Naive thymus-derived CD4-positive, alpha-beta T cell (primary cell): ENCODE measurements at regions not wholly inside any gene's neighbourhood (a gene's known extent, or its start where the extent isn't known, plus 50 kb on each side); places are given as distances from the start of the nearest gene placed in this dataset.

Experiments
- ATAC-seq: fragments of 150-1000 bp; cut with Tn5 transposase; 2 replicates; pipeline ENCODE4 v1.10.0; 2021; ENCODE audit warnings: mild to moderate bottlenecking, moderate library complexity
- CTCF ChIA-PET: fragments of 350-600 bp; sonication (Branson Sonifier 250); formaldehyde crosslinking; loops from one replicate; lab custom pipeline; 2021; ENCODE audit warnings: antibody characterized with exemption; lab: Charles Lee
- POLR2A ChIA-PET: fragments of 350-600 bp; sonication (Branson Sonifier 250); formaldehyde crosslinking; loops from one replicate; lab custom pipeline; 2021; ENCODE audit warnings: antibody characterized with exemption, inconsistent platforms; lab: Charles Lee
- DNase-seq, 9 donors: peaks; one replicate each; pipeline versions ENCODE4 v3.0.0 to v3.0.0-alpha.2; 2020 to 2022; ENCODE audit warnings: mixed read lengths in 1 of 9
- H3K27ac ChIP-seq: one replicate; pipeline ENCODE4 v1.7.0; 2013; ENCODE audit warnings: mild to moderate bottlenecking, low read depth, low read length, moderate library complexity
- H3K27me3 ChIP-seq, 2 donors: one replicate each; pipeline ENCODE4 v1.7.0; 2013; ENCODE audit warnings: low read length in 2 of 2, mild to moderate bottlenecking in 2 of 2, moderate library complexity in 2 of 2; ENCODE audit not compliant: control insufficient read depth in 2 of 2, insufficient read depth in 2 of 2
- H3K36me3 ChIP-seq, 3 experiments: 1 replicate in 2 of 3; 2 replicates in 1 of 3; pipeline ENCODE4 v1.7.0; 2013; ENCODE audit warnings: low read length in 3 of 3, mild to moderate bottlenecking in 3 of 3, moderate library complexity in 1 of 3; ENCODE audit not compliant: insufficient read depth in 3 of 3, control insufficient read depth in 2 of 3
- H3K4me1 ChIP-seq, 2 donors: one replicate each; pipeline ENCODE4 v1.7.0; 2013; ENCODE audit warnings: low read length in 2 of 2, mild to moderate bottlenecking in 2 of 2, moderate library complexity in 1 of 2; ENCODE audit not compliant: control insufficient read depth in 2 of 2, insufficient read depth in 2 of 2
- H3K4me3 ChIP-seq: 2 replicates; pipeline ENCODE4 v1.7.0; 2013; ENCODE audit warnings: mild to moderate bottlenecking, low read length
- H3K9me3 ChIP-seq, 3 experiments: 1 replicate in 2 of 3; 2 replicates in 1 of 3; pipeline ENCODE4 v1.7.0; 2013; ENCODE audit warnings: low read length in 3 of 3; ENCODE audit not compliant: control insufficient read depth in 2 of 3
- H3K27ac Mint-ChIP-seq, 9 donors: one replicate each; pipeline ENCODE4 v1.8.0; 2020 to 2022; ENCODE audit warnings: mixed read lengths in 9 of 9, mild to moderate bottlenecking in 8 of 9, moderate library complexity in 5 of 9, inconsistent platforms in 2 of 9
- H3K27me3 Mint-ChIP-seq, 5 donors: one replicate each; pipeline ENCODE4 v1.8.0; 2021 to 2022; ENCODE audit warnings: mixed read lengths in 5 of 5, mild to moderate bottlenecking in 1 of 5
- H3K36me3 Mint-ChIP-seq, 5 donors: one replicate each; pipeline ENCODE4 v1.8.0; 2020 to 2022; ENCODE audit warnings: mixed read lengths in 5 of 5, mild to moderate bottlenecking in 3 of 5, inconsistent platforms in 1 of 5
- H3K4me1 Mint-ChIP-seq, 7 donors: one replicate each; pipeline ENCODE4 v1.8.0; 2020 to 2022; ENCODE audit warnings: mixed read lengths in 7 of 7, mild to moderate bottlenecking in 3 of 7, inconsistent platforms in 1 of 7
- H3K4me3 Mint-ChIP-seq, 10 donors: one replicate each; pipeline ENCODE4 v1.8.0; 2020 to 2022; ENCODE audit warnings: mild to moderate bottlenecking in 10 of 10, mixed read lengths in 10 of 10, moderate library complexity in 6 of 10, inconsistent platforms in 2 of 10
- H3K9me3 Mint-ChIP-seq, 11 donors: one replicate each; pipeline ENCODE4 v1.8.0; 2020 to 2022; ENCODE audit warnings: mixed read lengths in 11 of 11, mild to moderate bottlenecking in 4 of 11, inconsistent platforms in 1 of 11, moderate library complexity in 1 of 11
- intact Hi-C, 2 donors: fragments of 100-400 bp; cut with micrococcal nuclease; formaldehyde crosslinking; loops; one replicate each; pipeline ENCODE4 v1.15.1; 2023

GRCh38 chr5:155394727-155395126 is 381.2 kb downstream of the KIF4B start:
- POLR2A ChIA-PET, result no interaction called here
- no peak overlapping the region for H3K27ac Mint-ChIP-seq
- H3K27me3 Mint-ChIP-seq, result no peaks in the 10 kb centered on the region
- H3K4me3 Mint-ChIP-seq, result no peak overlapping the region
- ATAC-seq (no peak), DNase-seq (no peak)
- H3K36me3 Mint-ChIP-seq, result no peaks in the 10 kb centered on the region
- no peaks in the 10 kb centered on the region for H3K9me3 Mint-ChIP-seq
- Histone ChIP-seq H3K9me3 (no peaks in the 10 kb centered on the region), H3K4me3 (no peak overlapping the region), H3K36me3 (no peaks in the 10 kb centered on the region), H3K27me3 (no peaks in the 10 kb centered on the region), H3K27ac (no peak overlapping the region), H3K4me1 (no peaks in the 10 kb centered on the region)
- H3K4me1 Mint-ChIP-seq, result no peaks in the 10 kb centered on the region
- intact Hi-C loops, result no loop called here
- CTCF ChIA-PET, result no interaction called here

GRCh38 chr5:155402927-155403640 is 389.5 kb downstream of the KIF4B start:
- Mint-ChIP-seq H3K27me3 (peaks cover 0 to 7% (median 0%) of the 10 kb centered on the region in 5 donors), H3K9me3 (peaks cover 5 to 37% (median 12%) of the 10 kb centered on the region in 11 donors), H3K27ac (no peak overlapping the region), H3K36me3 (no peaks in the 10 kb centered on the region), H3K4me3 (no peak overlapping the region), H3K4me1 (no peaks in the 10 kb centered on the region)
- H3K27me3 ChIP-seq, result no peaks in the 10 kb centered on the region
- ATAC-seq, result no peak
- CTCF ChIA-PET, result no interaction called here
- no peak for DNase-seq
- POLR2A ChIA-PET, result no interaction called here
- no peak overlapping the region for H3K4me3 ChIP-seq
- H3K36me3 ChIP-seq, result no peaks in the 10 kb centered on the region
- intact Hi-C loops, result no loop called here
- H3K27ac ChIP-seq, result no peak overlapping the region
- no peaks in the 10 kb centered on the region for H3K4me1 ChIP-seq
- no peaks in the 10 kb centered on the region for H3K9me3 ChIP-seq

GRCh38 chr5:155406815-155407214 is 393.3 kb downstream of the KIF4B start:
- no peak for DNase-seq
- Mint-ChIP-seq H3K27ac (no peak overlapping the region), H3K4me1 (no peaks in the 10 kb centered on the region), H3K27me3 (peaks cover 0 to 2% (median 0%) of the 10 kb centered on the region in 5 donors), H3K9me3 (peaks cover 2 to 41% (median 11%) of the 10 kb centered on the region in 11 donors), H3K36me3 (no peaks in the 10 kb centered on the region), H3K4me3 (no peak overlapping the region)
- H3K4me3 ChIP-seq, result no peak overlapping the region
- H3K9me3 ChIP-seq, result no peaks in the 10 kb centered on the region
- no peak overlapping the region for H3K27ac ChIP-seq
- ChIA-PET POLR2A (no interaction called here), CTCF (no interaction called here)
- H3K27me3 ChIP-seq, result no peaks in the 10 kb centered on the region
- H3K4me1 ChIP-seq, result no peaks in the 10 kb centered on the region
- intact Hi-C loops, result no loop called here
- no peak for ATAC-seq
- no peaks in the 10 kb centered on the region for H3K36me3 ChIP-seq

GRCh38 chr5:155408465-155408864 is 394.9 kb downstream of the KIF4B start:
- no peak overlapping the region for H3K27ac Mint-ChIP-seq
- no peak for ATAC-seq
- intact Hi-C loops, result no loop called here
- Histone ChIP-seq H3K36me3 (no peaks in the 10 kb centered on the region), H3K4me3 (no peak overlapping the region), H3K27ac (no peak overlapping the region), H3K27me3 (no peaks in the 10 kb centered on the region), H3K4me1 (no peaks in the 10 kb centered on the region), H3K9me3 (no peaks in the 10 kb centered on the region)
- H3K36me3 Mint-ChIP-seq, result no peaks in the 10 kb centered on the region
- ChIA-PET POLR2A (no interaction called here), CTCF (no interaction called here)
- H3K4me3 Mint-ChIP-seq, result no peak overlapping the region
- H3K4me1 Mint-ChIP-seq, result peaks cover 0 to 2% (median 0%) of the 10 kb centered on the region in 7 donors
- peaks cover 2 to 38% (median 9%) of the 10 kb centered on the region in 11 donors for H3K9me3 Mint-ChIP-seq
- peaks cover 0 to 4% (median 0%) of the 10 kb centered on the region in 5 donors for H3K27me3 Mint-ChIP-seq
- DNase-seq, result no peak

- intact Hi-C loops, result no loop called here
Measured at GRCh38 chr5:155416765-155417164, 403.2 kb downstream of the KIF4B start.

GRCh38 chr5:155418960-155419579 is 405.5 kb downstream of the KIF4B start:
- Histone ChIP-seq H3K4me3 (no peak overlapping the region), H3K27ac (no peak overlapping the region), H3K27me3 (no peaks in the 10 kb centered on the region), H3K9me3 (no peaks in the 10 kb centered on the region), H3K36me3 (no peaks in the 10 kb centered on the region), H3K4me1 (no peaks in the 10 kb centered on the region)
- Mint-ChIP-seq H3K27ac (no peak overlapping the region), H3K9me3 (peaks cover 0 to 9% (median 0%) of the 10 kb centered on the region in 11 donors), H3K4me3 (no peak overlapping the region), H3K36me3 (no peaks in the 10 kb centered on the region), H3K4me1 (no peaks in the 10 kb centered on the region), H3K27me3 (peaks cover 0 to 3% (median 0%) of the 10 kb centered on the region in 5 donors)
- intact Hi-C loops, result no loop called here
- ChIA-PET CTCF (no interaction called here), POLR2A (no interaction called here)
- ATAC-seq (no peak), DNase-seq (no peak)

More at GRCh38 chr5:155416765-155417164, 403.2 kb downstream of the KIF4B start:
- Histone ChIP-seq H3K4me3 (no peak overlapping the region), H3K9me3 (no peaks in the 10 kb centered on the region), H3K27ac (no peak overlapping the region), H3K36me3 (no peaks in the 10 kb centered on the region), H3K4me1 (no peaks in the 10 kb centered on the region), H3K27me3 (no peaks in the 10 kb centered on the region)
- no peaks in the 10 kb centered on the region for H3K36me3 Mint-ChIP-seq
- POLR2A ChIA-PET, result no interaction called here
- no peak overlapping the region for H3K27ac Mint-ChIP-seq
- H3K9me3 Mint-ChIP-seq, result peaks cover 0 to 11% (median 0%) of the 10 kb centered on the region in 11 donors
- no peak for DNase-seq
- no peak for ATAC-seq
- peaks cover 0 to 2% (median 0%) of the 10 kb centered on the region in 7 donors for H3K4me1 Mint-ChIP-seq
- no peak overlapping the region for H3K4me3 Mint-ChIP-seq
- CTCF ChIA-PET, result no interaction called here
- peaks cover 0 to 7% (median 0%) of the 10 kb centered on the region in 5 donors for H3K27me3 Mint-ChIP-seq

- ChIA-PET CTCF (no interaction called here), POLR2A (no interaction called here)
- no peak overlapping the region for H3K27ac Mint-ChIP-seq
- peaks cover 0 to 10% (median 4%) of the 10 kb centered on the region in 5 donors for H3K27me3 Mint-ChIP-seq
- no peak overlapping the region for H3K4me3 Mint-ChIP-seq
- ATAC-seq (no peak), DNase-seq (no peak)
- Histone ChIP-seq H3K9me3 (no peaks in the 10 kb centered on the region), H3K36me3 (no peaks in the 10 kb centered on the region), H3K4me3 (no peak overlapping the region), H3K27ac (no peak overlapping the region), H3K4me1 (no peaks in the 10 kb centered on the region), H3K27me3 (no peaks in the 10 kb centered on the region)
- intact Hi-C loops, result no loop called here
- no peaks in the 10 kb centered on the region for H3K4me1 Mint-ChIP-seq
- peaks cover 0 to 4% (median 0%) of the 10 kb centered on the region in 5 donors for H3K36me3 Mint-ChIP-seq
- H3K9me3 Mint-ChIP-seq, result peaks cover 0 to 13% (median 3%) of the 10 kb centered on the region in 11 donors
Measured at GRCh38 chr5:155430192-155430591, 416.6 kb downstream of the KIF4B start.
